Midbrain (tissue), 1 donor: ENCODE measurements at regions not wholly inside any gene's neighbourhood (a gene's known extent, or its start where the extent isn't known, plus 50 kb on each side); places are given as distances from the start of the nearest gene placed in this dataset.

Experiments used
- DNase-seq: peaks from one replicate; lab custom pipeline; 2025; lab: John Stamatoyannopoulos, UW

- no peak for DNase-seq
Measured at GRCh38 chr1:194535369-194535768, 1349.0 kb upstream of the B3GALT2 start.

DNA sequence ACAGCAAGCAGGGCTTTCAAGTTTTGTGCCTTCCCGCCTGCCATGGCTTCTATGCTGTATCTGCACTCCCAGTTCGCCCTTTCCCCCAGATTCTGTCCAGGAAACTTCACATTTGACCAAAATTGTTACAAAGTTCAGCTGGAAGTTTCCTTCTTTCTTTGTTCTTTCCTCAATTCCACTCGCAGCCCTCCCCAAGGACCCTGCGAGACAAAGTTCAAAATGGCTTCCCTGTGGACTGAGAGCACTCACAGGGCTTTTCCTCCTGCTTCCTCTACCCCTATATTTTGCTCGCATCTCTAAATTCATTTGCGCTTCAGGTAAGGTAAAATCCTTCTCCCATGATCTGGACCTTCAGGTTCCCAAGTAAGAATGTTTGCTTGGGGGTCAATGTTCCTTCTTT, 1348.4 kb upstream of the B3GALT2 start:
- no peak for DNase-seq

- no peak for DNase-seq
Measured at GRCh38 chr1:194533641-194534040, 1347.2 kb upstream of the B3GALT2 start.

GRCh38 chr1:194517567-194517966, 1331.2 kb upstream of the B3GALT2 start:
- DNase-seq = no peak

GRCh38 chr1:194515916-194516315, 1329.5 kb upstream of the B3GALT2 start:
- DNase-seq = no peak

- no peak for DNase-seq
Measured at GRCh38 chr1:194512957-194513356, 1326.5 kb upstream of the B3GALT2 start.

DNA sequence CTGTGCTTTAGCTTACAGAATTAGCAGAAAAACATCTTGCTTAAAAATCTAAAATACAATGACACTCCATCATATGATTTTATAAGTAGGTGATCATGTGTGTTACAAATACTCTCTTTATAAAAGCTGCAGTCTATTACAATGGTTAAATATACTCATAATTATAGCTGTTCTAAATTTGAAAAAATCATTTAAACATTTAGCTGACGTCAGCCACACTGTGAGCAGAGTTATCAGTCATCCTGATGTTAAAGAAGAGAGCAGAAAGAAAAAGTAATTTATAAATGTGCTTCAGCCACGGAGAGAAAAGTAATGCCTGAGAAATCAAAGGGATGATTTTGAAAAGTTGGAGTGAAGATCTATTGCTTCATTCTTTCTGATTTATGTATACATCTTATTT, 1325.9 kb upstream of the B3GALT2 start:
- DNase-seq = no peak

DNA sequence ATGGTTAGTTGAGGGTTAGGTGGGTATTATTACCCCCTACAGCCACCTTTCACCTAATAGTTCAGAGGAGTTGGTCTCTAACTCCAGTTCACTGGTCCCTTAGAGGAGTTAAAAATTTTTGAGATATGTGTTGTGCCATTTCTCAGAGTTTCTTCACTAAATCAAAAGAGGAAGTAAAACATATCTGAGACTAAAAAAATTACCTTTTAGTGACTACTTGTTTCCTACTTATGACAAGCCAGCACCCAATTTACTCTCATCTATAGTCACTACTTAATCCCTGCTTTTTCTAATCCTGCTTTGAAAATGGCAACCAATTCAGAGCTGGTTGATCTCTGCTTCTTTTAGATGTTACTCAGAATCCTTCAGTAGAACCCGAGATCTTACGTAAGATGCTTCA, 1316.8 kb upstream of the B3GALT2 start:
- DNase-seq = no peak

DNA sequence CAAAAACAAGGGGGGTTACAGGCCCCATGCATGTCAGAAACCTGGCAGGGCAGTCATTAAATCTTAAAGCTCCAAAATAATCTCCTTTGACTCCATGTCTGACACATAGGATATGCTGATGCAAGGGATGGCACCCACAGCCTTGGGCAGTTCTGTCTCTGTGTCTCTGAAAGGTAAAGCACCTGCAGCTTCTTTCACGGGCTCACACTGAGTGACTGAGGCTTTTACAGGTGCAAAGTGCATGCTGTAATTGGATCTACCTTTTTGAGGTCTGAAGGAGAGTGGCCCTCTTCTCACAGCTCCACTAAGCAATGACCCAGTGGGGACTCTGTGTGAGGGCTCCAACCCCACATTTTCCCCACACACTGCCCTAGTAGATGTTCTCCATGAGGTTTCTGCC, 1309.0 kb upstream of the B3GALT2 start:
- DNase-seq = no peak

GRCh38 chr1:194487172-194487571, 1300.8 kb upstream of the B3GALT2 start:
- DNase-seq = no peak

DNA sequence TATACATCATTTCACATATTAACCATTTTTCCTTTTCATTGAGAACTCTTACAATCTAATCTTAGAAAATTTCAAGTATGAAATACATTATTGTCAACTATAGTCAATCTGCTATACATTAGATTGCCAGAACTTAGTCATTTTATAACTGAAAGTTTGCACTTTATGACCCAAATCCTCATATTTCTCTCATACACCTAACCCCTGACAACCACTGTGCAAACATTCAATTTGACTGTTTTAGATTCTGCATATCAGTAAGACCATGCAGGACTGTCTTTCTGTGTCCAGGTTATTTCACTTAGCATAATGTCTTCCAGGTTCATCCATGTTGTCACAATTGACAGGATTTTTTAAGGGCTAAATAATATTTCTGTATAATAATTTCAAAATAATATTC, 1299.0 kb upstream of the B3GALT2 start:
- no peak for DNase-seq

DNA sequence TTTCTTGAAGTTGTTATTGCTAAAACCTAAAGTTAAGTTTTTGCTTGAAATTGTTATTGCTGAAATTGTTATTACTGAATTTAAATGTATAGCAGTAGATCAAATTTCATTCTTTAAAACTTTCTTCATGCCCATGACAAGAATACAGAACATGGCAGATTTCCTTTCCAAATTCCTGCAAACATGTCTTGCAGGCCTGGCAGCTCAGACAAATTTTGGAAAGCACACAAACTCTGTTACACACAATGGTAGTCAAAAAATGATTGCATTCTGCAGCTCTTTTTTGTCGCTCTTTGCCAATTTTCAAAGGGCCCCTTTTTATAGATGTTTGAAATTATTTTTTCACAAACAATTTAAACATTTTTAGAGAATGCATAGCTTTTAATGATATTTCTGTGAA, 1292.3 kb upstream of the B3GALT2 start:
- no peak for DNase-seq

- no peak for DNase-seq
Measured at GRCh38 chr1:194477908-194478307, 1291.5 kb upstream of the B3GALT2 start.

- no peak for DNase-seq
Measured at GRCh38 chr1:194476872-194477271, 1290.5 kb upstream of the B3GALT2 start.

GRCh38 chr1:194476351-194476750, 1289.9 kb upstream of the B3GALT2 start:
- DNase-seq = no peak

GRCh38 chr1:194474701-194475100, 1288.3 kb upstream of the B3GALT2 start:
- DNase-seq = no peak

GRCh38 chr1:194473766-194474165, 1287.4 kb upstream of the B3GALT2 start:
- no peak for DNase-seq

- no peak for DNase-seq
Measured at GRCh38 chr1:194469282-194469681, 1282.9 kb upstream of the B3GALT2 start.

DNA sequence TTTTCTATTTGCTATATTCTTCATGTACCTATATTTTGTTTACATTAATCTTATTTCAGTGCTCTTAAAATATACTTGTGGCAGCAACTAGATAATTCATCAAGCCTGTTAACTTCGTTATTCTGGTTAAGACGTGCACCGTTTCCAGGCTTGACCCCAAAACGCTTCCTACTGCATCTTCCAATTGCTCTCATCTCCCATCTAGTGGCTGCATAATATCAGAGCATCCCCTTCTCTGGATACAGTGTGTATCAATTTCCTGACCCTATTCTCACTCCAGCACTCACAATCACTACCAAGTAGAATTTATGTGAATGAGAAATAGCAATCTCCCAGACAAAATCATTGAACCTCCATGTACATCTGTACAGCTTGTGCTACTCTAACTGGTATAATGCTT, 1280.3 kb upstream of the B3GALT2 start:
- DNase-seq = peak; percentile 42

GRCh38 chr1:194447636-194448035, 1261.2 kb upstream of the B3GALT2 start:
- DNase-seq = no peak

GRCh38 chr1:194445244-194445643, 1258.8 kb upstream of the B3GALT2 start:
- DNase-seq = no peak

DNA sequence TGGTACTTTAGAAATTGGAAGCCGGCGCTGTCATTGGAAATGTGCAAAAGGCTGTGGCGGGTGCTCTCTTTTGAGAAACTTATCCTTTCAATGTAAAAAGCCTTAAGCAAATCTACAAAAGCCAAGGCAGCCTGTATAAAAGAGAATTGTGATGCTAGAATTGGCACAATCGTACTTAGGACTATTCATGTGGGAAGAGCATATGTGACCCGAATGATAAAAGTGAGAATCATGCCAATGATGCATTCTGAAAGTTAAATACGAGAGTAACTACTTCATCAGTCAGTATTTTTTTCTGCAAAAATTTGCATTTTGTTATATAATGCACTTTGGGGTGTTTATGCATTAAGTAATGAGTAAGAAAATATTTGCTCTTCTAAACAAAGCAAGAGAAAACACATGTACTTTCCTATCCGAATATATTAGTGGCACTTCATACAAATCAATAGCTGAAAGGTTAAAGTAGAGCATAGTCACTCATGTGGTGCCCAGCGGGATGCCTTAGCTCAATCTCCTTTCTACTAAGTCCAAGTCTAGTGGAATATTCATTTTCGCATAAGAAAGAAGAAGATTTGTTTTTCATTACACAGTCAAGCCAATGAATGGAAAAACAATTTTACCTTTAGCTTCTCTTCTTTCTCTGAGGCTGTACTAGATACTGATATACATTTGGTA, 1256.6 kb upstream of the B3GALT2 start:
- peak; percentile 81 for DNase-seq

DNA sequence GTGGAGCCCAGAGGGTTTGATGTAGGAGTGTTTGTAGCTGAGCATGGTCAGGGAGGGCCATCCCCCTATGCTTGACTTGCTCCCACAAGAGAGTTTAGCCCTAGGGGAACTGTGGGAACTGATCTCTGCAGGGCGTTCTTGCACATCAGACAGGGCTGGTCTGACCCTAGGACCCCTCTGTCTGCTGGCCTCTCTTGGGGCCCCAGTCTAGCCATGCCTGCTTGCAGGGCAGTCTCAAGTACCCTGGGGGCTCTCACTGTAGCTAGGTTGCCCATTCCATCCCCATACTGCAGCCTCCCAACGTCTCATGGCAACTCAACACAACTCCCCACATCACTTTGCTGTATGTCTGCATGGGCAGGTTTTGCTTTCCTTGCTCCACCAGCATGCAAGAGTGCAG, 1250.7 kb upstream of the B3GALT2 start:
- DNase-seq = no peak

DNA sequence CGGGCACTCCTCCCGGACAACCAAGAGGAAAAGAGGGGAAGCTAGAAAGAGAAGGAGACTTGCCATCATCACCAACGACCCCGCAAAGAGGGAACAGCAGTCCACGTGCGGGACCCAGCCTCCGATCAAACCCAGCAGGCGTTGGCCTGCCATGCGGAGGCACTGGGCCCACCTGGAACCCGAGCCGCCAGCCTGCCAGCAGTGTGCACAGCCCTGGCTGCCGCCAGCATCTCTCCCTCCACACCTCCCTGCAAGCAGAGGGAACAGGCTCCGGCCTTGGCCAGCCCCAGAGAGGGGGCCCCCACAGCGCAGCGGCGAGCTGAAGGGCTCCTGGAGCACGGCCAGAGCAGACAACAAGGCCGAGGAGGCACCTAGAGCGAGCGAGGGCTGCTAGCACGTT, 1244.7 kb upstream of the B3GALT2 start:
- DNase-seq = no peak

DNA sequence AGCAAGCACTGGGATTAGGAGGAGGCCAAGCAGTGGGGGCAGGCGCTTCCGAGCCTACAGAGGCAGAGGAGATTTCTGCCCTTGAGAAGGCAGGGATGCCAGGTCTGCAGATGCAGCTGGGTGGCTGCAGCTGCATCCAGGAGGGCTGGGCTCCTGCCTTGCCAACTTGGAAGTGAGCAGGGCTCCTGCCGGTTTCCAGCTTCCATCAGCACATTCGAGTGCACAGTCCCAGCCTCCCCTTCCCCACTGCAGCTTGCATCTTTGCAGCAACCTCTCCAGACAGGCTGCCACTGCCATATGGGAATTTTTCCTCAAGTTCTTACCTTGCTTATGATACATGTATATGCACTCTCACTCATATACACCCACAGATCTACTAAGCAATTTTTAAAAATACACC, 1234.3 kb upstream of the B3GALT2 start:
- DNase-seq = no peak
